Upper lobe of left lung (tissue), 4 donors: ENCODE measurements at regions not wholly inside any gene's neighbourhood (a gene's known extent, or its start where the extent isn't known, plus 50 kb on each side); places are given as distances from the start of the nearest gene placed in this dataset.

ENCODE experiments used
- EP300 ChIP-seq, 4 donors: sonication (generic); formaldehyde crosslinking; IDR thresholded peaks; one replicate each; pipeline ENCODE4 v1.5.1; 2017; ENCODE audit warnings: antibody characterized with exemption in 4 of 4, control low read depth in 2 of 4
- POLR2A ChIP-seq, 4 donors: fragments of 450-650 bp; IDR thresholded peaks; one replicate each; pipeline ENCODE4 v1.5.1; 2016 to 2017; ENCODE audit warnings: antibody characterized with exemption in 4 of 4, mild to moderate bottlenecking in 2 of 4
- POLR2AphosphoS5 ChIP-seq, 2 donors: sonication (generic); formaldehyde crosslinking; IDR thresholded peaks; one replicate each; pipeline ENCODE4 v1.5.1; 2017; ENCODE audit warnings: antibody characterized with exemption in 2 of 2
- TF ChIP-seq, protein P1 (sequence below), 6 experiments: fragments of 450-650 bp in 4 of 6; fragments of 200-600 bp in 2 of 6; sonication (generic) in 2 of 6; IDR thresholded peaks; one replicate each; pipeline ENCODE4 v1.5.1; 2016 to 2019; ENCODE audit warnings: antibody characterized with exemption in 6 of 6

DNA sequence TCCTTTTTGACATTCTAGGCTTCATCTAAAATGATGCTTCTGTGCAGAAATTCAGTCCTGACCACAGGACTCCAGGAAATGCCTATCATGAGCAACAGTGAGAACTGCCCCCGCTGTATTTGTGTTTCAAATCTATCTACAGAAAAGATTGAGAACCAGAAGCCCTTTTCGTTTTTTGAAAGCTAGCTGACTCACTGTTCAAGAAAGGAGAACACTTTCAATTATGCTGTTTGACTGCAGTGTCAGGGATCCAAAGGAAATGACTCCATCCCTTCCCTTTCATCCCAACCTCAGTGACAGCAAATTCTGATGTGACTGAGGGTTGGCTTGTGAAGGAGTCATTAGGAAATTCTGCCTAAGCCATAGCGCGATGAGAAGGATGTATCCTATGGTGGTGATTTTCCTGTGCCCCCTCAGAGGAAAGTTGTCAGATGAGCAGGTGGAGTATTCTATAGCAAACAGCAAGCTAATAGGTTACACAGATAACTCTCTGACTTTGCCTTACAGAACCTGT, 622.3 kb downstream of the TMEM114 start:
- TF ChIP-seq, protein P1, sequence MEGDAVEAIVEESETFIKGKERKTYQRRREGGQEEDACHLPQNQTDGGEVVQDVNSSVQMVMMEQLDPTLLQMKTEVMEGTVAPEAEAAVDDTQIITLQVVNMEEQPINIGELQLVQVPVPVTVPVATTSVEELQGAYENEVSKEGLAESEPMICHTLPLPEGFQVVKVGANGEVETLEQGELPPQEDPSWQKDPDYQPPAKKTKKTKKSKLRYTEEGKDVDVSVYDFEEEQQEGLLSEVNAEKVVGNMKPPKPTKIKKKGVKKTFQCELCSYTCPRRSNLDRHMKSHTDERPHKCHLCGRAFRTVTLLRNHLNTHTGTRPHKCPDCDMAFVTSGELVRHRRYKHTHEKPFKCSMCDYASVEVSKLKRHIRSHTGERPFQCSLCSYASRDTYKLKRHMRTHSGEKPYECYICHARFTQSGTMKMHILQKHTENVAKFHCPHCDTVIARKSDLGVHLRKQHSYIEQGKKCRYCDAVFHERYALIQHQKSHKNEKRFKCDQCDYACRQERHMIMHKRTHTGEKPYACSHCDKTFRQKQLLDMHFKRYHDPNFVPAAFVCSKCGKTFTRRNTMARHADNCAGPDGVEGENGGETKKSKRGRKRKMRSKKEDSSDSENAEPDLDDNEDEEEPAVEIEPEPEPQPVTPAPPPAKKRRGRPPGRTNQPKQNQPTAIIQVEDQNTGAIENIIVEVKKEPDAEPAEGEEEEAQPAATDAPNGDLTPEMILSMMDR (IDR thresholded peaks at IDR 0.05): no peak
- TF ChIP-seq POLR2A (IDR thresholded peaks at IDR 0.05) (no peak), POLR2AphosphoS5 (IDR thresholded peaks at IDR 0.05) (no peak), EP300 (IDR thresholded peaks at IDR 0.05) (no peak)
